Keratinocyte (primary cell): ENCODE measurements at regions not wholly inside any gene's neighbourhood (a gene's known extent, or its start where the extent isn't known, plus 50 kb on each side); places are given as distances from the start of the nearest gene placed in this dataset.

ENCODE experiments used
- DNase-seq: peaks from one replicate; pipeline ENCODE4 v3.0.0-alpha.2; 2011; ENCODE audit warnings: low read depth, missing footprints, low spot score
- FAIRE-seq: peaks from 2 replicates; lab custom pipeline; 2011; peaks lifted over from hg19 to GRCh38; lab: Jason Lieb, UNC
- H2AFZ ChIP-seq: 2 replicates; pipeline ENCODE4 v1.6.0; 2012; ENCODE audit warnings: low read length, control low read depth, inconsistent platforms; ENCODE audit not compliant: control insufficient read depth
- H3K27ac ChIP-seq: 2 replicates; pipeline ENCODE4 v1.5.1; 2011; ENCODE audit warnings: low read length; ENCODE audit not compliant: control insufficient read depth, insufficient read depth
- H3K27me3 ChIP-seq: 3 replicates; pipeline ENCODE4 v1.6.0; 2011; ENCODE audit warnings: low read length; ENCODE audit not compliant: control insufficient read depth, insufficient read depth; ENCODE audit errors: extremely low read depth
- H3K36me3 ChIP-seq, 2 experiments: 2 replicates in 1 of 2; 3 replicates in 1 of 2; pipeline ENCODE4 v1.5.1; 2011; ENCODE audit warnings: low read length in 2 of 2, mild to moderate bottlenecking in 1 of 2; ENCODE audit not compliant: control insufficient read depth in 2 of 2, insufficient read depth in 2 of 2; ENCODE audit errors: extremely low read depth in 1 of 2
- H3K4me1 ChIP-seq: 3 replicates; pipeline ENCODE4 v1.5.1; 2011; ENCODE audit warnings: low read length; ENCODE audit not compliant: control insufficient read depth, insufficient read depth; ENCODE audit errors: extremely low read depth
- H3K4me2 ChIP-seq: 3 replicates; pipeline ENCODE4 v1.6.0; 2011; ENCODE audit warnings: low read depth, low read length; ENCODE audit not compliant: control insufficient read depth, insufficient read depth; ENCODE audit errors: extremely low read depth
- H3K4me3 ChIP-seq, 3 experiments: fragments of 200-600 bp in 1 of 3; sonication (generic) in 1 of 3; 2 replicates in 2 of 3; 3 replicates in 1 of 3; pipeline ENCODE4 v1.5.1; 2011 to 2016; ENCODE audit warnings: low read length in 3 of 3, mild to moderate bottlenecking in 3 of 3, control low read depth in 2 of 3, inconsistent platforms in 1 of 3, low read depth in 1 of 3, mixed read lengths in 1 of 3, mixed run types in 1 of 3, moderate library complexity in 1 of 3; ENCODE audit not compliant: control insufficient read depth in 2 of 3, insufficient read depth in 2 of 3; ENCODE audit errors: extremely low read depth in 1 of 3
- H3K79me2 ChIP-seq: 2 replicates; pipeline ENCODE4 v1.6.0; 2012; ENCODE audit warnings: low read length; ENCODE audit not compliant: control insufficient read depth, insufficient read depth
- H3K9ac ChIP-seq: 3 replicates; pipeline ENCODE4 v1.6.0; 2011; ENCODE audit warnings: low read length; ENCODE audit not compliant: control insufficient read depth, insufficient read depth; ENCODE audit errors: extremely low read depth
- H3K9me1 ChIP-seq: 3 replicates; pipeline ENCODE4 v1.6.0; 2011; ENCODE audit warnings: low read length; ENCODE audit not compliant: control insufficient read depth, insufficient read depth; ENCODE audit errors: extremely low read depth
- H3K9me3 ChIP-seq: 2 replicates; pipeline ENCODE4 v1.5.1; 2012; ENCODE audit warnings: low read depth, low read length; ENCODE audit not compliant: control insufficient read depth
- H4K20me1 ChIP-seq: 3 replicates; pipeline ENCODE4 v1.6.0; 2011; ENCODE audit warnings: low read length; ENCODE audit not compliant: control insufficient read depth, insufficient read depth; ENCODE audit errors: extremely low read depth
- CTCF ChIP-seq, 3 experiments: IDR thresholded peaks in 1 of 3; conservative IDR thresholded peaks in 1 of 3; optimal IDR thresholded peaks in 1 of 3; 2 replicates in 2 of 3; 3 replicates in 1 of 3; pipeline versions ENCODE3 to v1.5.1; 2011; ENCODE audit warnings: low read length in 3 of 3, mild to moderate bottlenecking in 3 of 3, moderate library complexity in 2 of 3, control low read depth in 1 of 3, inconsistent platforms in 1 of 3; ENCODE audit not compliant: insufficient read depth in 2 of 3; ENCODE audit errors: extremely low read depth in 1 of 3
- EZH2 ChIP-seq: IDR thresholded peaks from one replicate; pipeline ENCODE4 v1.6.1; 2012; ENCODE audit warnings: inconsistent platforms, mild to moderate bottlenecking, low read length, moderate library complexity
- dilution Hi-C: fragments of 300-500 bp; cut with MboI; formaldehyde crosslinking; loops from one replicate; pipeline ENCODE4 v1.7.0; 2020; ENCODE audit warnings: low sequenced_read_pairs; ENCODE audit not compliant: extremely low pct_ligation_motif_present

DNA sequence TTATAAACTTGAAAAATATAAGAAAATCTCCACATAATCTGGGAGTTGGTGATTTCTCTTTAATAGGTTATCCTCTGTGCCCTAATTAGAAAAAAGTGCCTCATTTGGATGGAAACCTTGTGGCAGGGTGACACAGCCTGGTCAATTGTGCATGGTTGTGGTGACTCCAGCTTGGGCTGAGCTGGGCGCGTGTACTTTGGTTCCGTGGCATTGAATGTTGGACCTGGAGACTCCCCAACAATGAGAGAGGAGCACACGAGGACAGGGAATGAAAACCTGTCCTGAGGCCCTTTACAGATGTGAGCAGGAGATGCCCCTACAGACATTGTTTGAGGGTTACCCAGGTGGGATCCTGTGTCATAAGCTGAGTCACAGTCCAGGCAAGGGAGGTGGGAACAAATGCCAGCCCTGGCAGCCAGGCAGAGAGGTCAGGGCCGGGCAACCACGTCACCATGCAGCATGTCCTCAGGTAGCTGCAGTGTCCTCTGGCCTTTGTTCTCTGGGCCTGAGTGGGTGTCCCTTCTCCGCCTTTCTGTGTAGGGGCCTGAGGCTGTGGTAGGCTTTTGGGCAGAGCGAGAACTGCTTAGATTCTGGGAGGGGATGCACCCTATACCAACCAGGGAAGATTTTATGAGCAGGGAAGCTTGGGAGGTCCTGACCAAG is 147.4 kb upstream of the TBX20 start:
- H3K4me2 ChIP-seq = no peak overlapping the region
- H2AFZ ChIP-seq = no peak overlapping the region
- dilution Hi-C loops = no loop called here
- H3K4me1 ChIP-seq = no peaks in the 10 kb centered on the region
- no peaks in the 10 kb centered on the region for H3K79me2 ChIP-seq
- TF ChIP-seq CTCF (optimal IDR thresholded peaks at IDR 0.05 in 1 of 3, IDR thresholded peaks at IDR 0.05 in 1 of 3, conservative IDR thresholded peaks at IDR 0.05 in 1 of 3; ENCODE audit: extremely low read depth in 1 of 3, insufficient read depth in 2 of 3, low read length in 3 of 3) (no peak), EZH2 (no peak)
- H3K4me3 ChIP-seq = no peak overlapping the region
- no peaks in the 10 kb centered on the region for H3K9me1 ChIP-seq
- no peak for FAIRE-seq
- no peaks in the 10 kb centered on the region for H3K36me3 ChIP-seq
- no peaks in the 10 kb centered on the region for H4K20me1 ChIP-seq
- no peak overlapping the region for H3K9ac ChIP-seq
- no peaks in the 10 kb centered on the region for H3K9me3 ChIP-seq
- no peak overlapping the region for H3K27ac ChIP-seq
- DNase-seq = no peak
- peaks cover 6% of the 10 kb centered on the region for H3K27me3 ChIP-seq

- no peak for FAIRE-seq
Observed at GRCh38 chr7:35399840-35400239, 145.9 kb upstream of the TBX20 start.

More at GRCh38 chr7:35399840-35400239, 145.9 kb upstream of the TBX20 start:
- H3K4me3 ChIP-seq = no peak overlapping the region
- H3K27ac ChIP-seq = no peak overlapping the region
- peaks cover 4% of the 10 kb centered on the region for H3K27me3 ChIP-seq
- H3K4me2 ChIP-seq = no peak overlapping the region
- TF ChIP-seq CTCF (optimal IDR thresholded peaks at IDR 0.05 in 1 of 3, IDR thresholded peaks at IDR 0.05 in 1 of 3, conservative IDR thresholded peaks at IDR 0.05 in 1 of 3; ENCODE audit: extremely low read depth in 1 of 3, insufficient read depth in 2 of 3, low read length in 3 of 3) = no peak
- TF ChIP-seq EZH2 = no peak
- dilution Hi-C loops = no loop called here
- no peak overlapping the region for H3K9ac ChIP-seq
- H3K36me3 ChIP-seq = no peaks in the 10 kb centered on the region
- H3K9me1 ChIP-seq = no peaks in the 10 kb centered on the region
- no peak overlapping the region for H2AFZ ChIP-seq
- H3K9me3 ChIP-seq = no peaks in the 10 kb centered on the region
- no peaks in the 10 kb centered on the region for H4K20me1 ChIP-seq
- H3K4me1 ChIP-seq = no peaks in the 10 kb centered on the region
- no peaks in the 10 kb centered on the region for H3K79me2 ChIP-seq
- DNase-seq = no peak
